ENCODE measurements at regions not wholly inside any gene's neighbourhood (a gene's known extent, or its start where the extent isn't known, plus 50 kb on each side); places are given as distances from the start of the nearest gene placed in this dataset.

GRCh38 chr14:51547260-51547659 lies 104.5 kb upstream of the FRMD6 start:
- Histone ChIP-seq H3K36me3 (ENCODE audit: insufficient read depth) (no peaks in the 10 kb centered on the region), H3K4me2 (no peak overlapping the region), H3K4me3 (no peak overlapping the region), H3F3A (replicated peaks; ENCODE audit: low read depth) (no peaks in the 10 kb centered on the region), H3K27ac (ENCODE audit: low read depth) (no peak overlapping the region), H2AFZ (no peak overlapping the region), H4K20me1 (replicated peaks; ENCODE audit: insufficient read depth) (no peaks in the 10 kb centered on the region), H3K4me1 (ENCODE audit: insufficient read depth) (no peaks in the 10 kb centered on the region), H3K79me2 (replicated peaks; ENCODE audit: insufficient read depth) (no peaks in the 10 kb centered on the region), H3K27me3 (ENCODE audit: insufficient read depth) (no peaks in the 10 kb centered on the region), H3K9me2 (ENCODE audit: insufficient read depth) (no peaks in the 10 kb centered on the region)
- Mint-ChIP-seq H3K4me1 (peaks cover 7% of the 10 kb centered on the region; the same call in 2 of the 3 replicates), H3K27ac (no peak overlapping the region), H3K9me3 (no peaks in the 10 kb centered on the region; the same call in 2 of the 3 replicates), H3K36me3 (ENCODE audit: low read depth) (no peaks in the 10 kb centered on the region), H3K4me3 (no peak overlapping the region), H3K27me3 (ENCODE audit: insufficient read depth, low read depth, poor library complexity) (no peaks in the 10 kb centered on the region)
- TF ChIP-seq STAT1 (IDR thresholded peaks at IDR 0.05; ENCODE audit: unreplicated experiment) = no peak
- no peak for TF ChIP-seq ZNF114 (CRISPR knock-in tag; IDR thresholded peaks at IDR 0.05)
- TF ChIP-seq NANOG (IDR thresholded peaks at IDR 0.05; ENCODE audit: borderline replicate concordance) = no peak
- no peak for TF ChIP-seq ETS1 (IDR thresholded peaks at IDR 0.05)
- no peak for TF ChIP-seq POLR2AphosphoS5 (IDR thresholded peaks at IDR 0.05; ENCODE audit: low read depth)
- no peak for TF ChIP-seq CTCF (conservative IDR thresholded peaks at IDR 0.05; ENCODE audit: low read depth in 2 of 2)
- no peak for TF ChIP-seq EZH2 (IDR thresholded peaks at IDR 0.05; ENCODE audit: low read depth, unreplicated experiment)
- no peak for TF ChIP-seq REST (IDR thresholded peaks at IDR 0.05; ENCODE audit: unreplicated experiment)
- no peak for TF ChIP-seq ZNF462 (CRISPR knock-in tag; IDR thresholded peaks at IDR 0.05)
- TF ChIP-seq EZH2phosphoT487 (IDR thresholded peaks at IDR 0.05; ENCODE audit: unreplicated experiment) = no peak
- DNase-seq (ENCODE audit: low spot score) (no peak), ATAC-seq (no peak)
